Ishikawa (cell line): ENCODE measurements at regions not wholly inside any gene's neighbourhood (a gene's known extent, or its start where the extent isn't known, plus 50 kb on each side); places are given as distances from the start of the nearest gene placed in this dataset.

Experiments used
- CEBPB ChIP-seq: IDR thresholded peaks from 2 replicates; pipeline ENCODE4 v1.6.1; 2012
- CREB1 ChIP-seq: IDR thresholded peaks from 2 replicates; pipeline ENCODE4 v1.6.1; 2012; ENCODE audit warnings: low read depth
- EGR1 ChIP-seq: IDR thresholded peaks from 2 replicates; pipeline ENCODE4 v1.6.1; 2012
- EP300 ChIP-seq: IDR thresholded peaks from 2 replicates; pipeline ENCODE4 v1.6.1; 2012; ENCODE audit warnings: borderline replicate concordance
- FOXM1 ChIP-seq: IDR thresholded peaks from 2 replicates; pipeline ENCODE4 v1.6.1; 2012; ENCODE audit warnings: low read depth, borderline replicate concordance
- MAX ChIP-seq: IDR thresholded peaks from 2 replicates; pipeline ENCODE4 v1.6.1; 2012
- NFIC ChIP-seq: IDR thresholded peaks from 2 replicates; pipeline ENCODE4 v1.6.1; 2012
- RAD21 ChIP-seq: IDR thresholded peaks from 2 replicates; pipeline ENCODE4 v1.6.1; 2012; ENCODE audit warnings: low read depth
- REST ChIP-seq: IDR thresholded peaks from 2 replicates; pipeline ENCODE4 v1.6.1; 2012; ENCODE audit warnings: low read depth, mild to moderate bottlenecking
- TAF1 ChIP-seq: IDR thresholded peaks from 2 replicates; pipeline ENCODE4 v1.6.1; 2012; ENCODE audit warnings: low read depth, mild to moderate bottlenecking
- TCF12 ChIP-seq: IDR thresholded peaks from 2 replicates; pipeline ENCODE4 v1.6.1; 2012; ENCODE audit warnings: low read depth
- TEAD4 ChIP-seq: IDR thresholded peaks from 2 replicates; pipeline ENCODE4 v1.6.1; 2012
- USF1 ChIP-seq: IDR thresholded peaks from 2 replicates; pipeline ENCODE4 v1.6.1; 2012
- YY1 ChIP-seq: IDR thresholded peaks from 2 replicates; pipeline ENCODE4 v1.6.1; 2012; ENCODE audit warnings: low read depth
- ZBTB7A ChIP-seq: IDR thresholded peaks from 2 replicates; pipeline ENCODE4 v1.6.1; 2012; ENCODE audit warnings: low read depth

GRCh38 chr5:12419075-12419474 is 514.8 kb upstream of the CTNND2 start:
- TF ChIP-seq TEAD4 (no peak), TCF12 (no peak), REST (no peak), TAF1 (no peak), USF1 (no peak), NFIC (no peak), RAD21 (no peak), CREB1 (no peak), MAX (no peak), EP300 (no peak), FOXM1 (no peak)

GRCh38 chr5:12413585-12413984 is 509.3 kb upstream of the CTNND2 start:
- TF ChIP-seq TEAD4 = no peak

- no peak for TF ChIP-seq EGR1
- TF ChIP-seq TAF1 = no peak
- no peak for TF ChIP-seq CREB1
- no peak for TF ChIP-seq REST
- TF ChIP-seq NFIC = no peak
- TF ChIP-seq MAX = no peak
Measured at GRCh38 chr5:12413075-12413474, 508.8 kb upstream of the CTNND2 start.

- TF ChIP-seq MAX = no peak
- TF ChIP-seq TCF12 = peak; percentile 22; the same call in 1 of the 2 replicates
- peak; percentile 60 for TF ChIP-seq NFIC
- TF ChIP-seq CREB1 = no peak
- TF ChIP-seq EP300 = peak; percentile 38; the same call in 1 of the 2 replicates
- TF ChIP-seq REST = no peak
- TF ChIP-seq TEAD4 = peak; percentile 68
- peak; percentile 32; the same call in 1 of the 2 replicates for TF ChIP-seq FOXM1
- TF ChIP-seq YY1 = no peak
Measured at GRCh38 chr5:12399868-12400267, 495.6 kb upstream of the CTNND2 start.

- TF ChIP-seq TEAD4 (peak; percentile 98), NFIC (peak; percentile 88), MAX (peak; percentile 55), RAD21 (peak; percentile 23; the same call in 1 of the 2 replicates), CEBPB (0 out of 2 replicates have a peak, but pooled peaks have one; percentile 19), YY1 (peak; percentile 42; the same call in 1 of the 2 replicates), USF1 (peak; percentile 61), TAF1 (no peak), REST (0 out of 2 replicates have a peak, but pooled peaks have one; percentile 4), EGR1 (no peak), FOXM1 (peak; percentile 95), ZBTB7A (no peak), TCF12 (peak; percentile 96), EP300 (peak; percentile 97)
Measured at GRCh38 chr5:12392246-12392645, 488.0 kb upstream of the CTNND2 start.
